Hematopoietic multipotent progenitor cell treated with erythropoietin and hydrocortisone succinate and interleukin-3 and kit ligand, for 4 days (in vitro differentiated cells): ENCODE measurements at regions not wholly inside any gene's neighbourhood (a gene's known extent, or its start where the extent isn't known, plus 50 kb on each side); places are given as distances from the start of the nearest gene placed in this dataset.
A peak's percentile ranks its signal among the peaks of the same experiment; 100 is the strongest.
"Not testable (repeated sequence)": the region's sequence is repeated elsewhere in the genome, so short reads cannot be mapped to it uniquely, and the experiment has no call there.

Source experiments
- DNase-seq: peaks from one replicate; pipeline ENCODE4 v3.0.0-alpha.2; 2015

DNA sequence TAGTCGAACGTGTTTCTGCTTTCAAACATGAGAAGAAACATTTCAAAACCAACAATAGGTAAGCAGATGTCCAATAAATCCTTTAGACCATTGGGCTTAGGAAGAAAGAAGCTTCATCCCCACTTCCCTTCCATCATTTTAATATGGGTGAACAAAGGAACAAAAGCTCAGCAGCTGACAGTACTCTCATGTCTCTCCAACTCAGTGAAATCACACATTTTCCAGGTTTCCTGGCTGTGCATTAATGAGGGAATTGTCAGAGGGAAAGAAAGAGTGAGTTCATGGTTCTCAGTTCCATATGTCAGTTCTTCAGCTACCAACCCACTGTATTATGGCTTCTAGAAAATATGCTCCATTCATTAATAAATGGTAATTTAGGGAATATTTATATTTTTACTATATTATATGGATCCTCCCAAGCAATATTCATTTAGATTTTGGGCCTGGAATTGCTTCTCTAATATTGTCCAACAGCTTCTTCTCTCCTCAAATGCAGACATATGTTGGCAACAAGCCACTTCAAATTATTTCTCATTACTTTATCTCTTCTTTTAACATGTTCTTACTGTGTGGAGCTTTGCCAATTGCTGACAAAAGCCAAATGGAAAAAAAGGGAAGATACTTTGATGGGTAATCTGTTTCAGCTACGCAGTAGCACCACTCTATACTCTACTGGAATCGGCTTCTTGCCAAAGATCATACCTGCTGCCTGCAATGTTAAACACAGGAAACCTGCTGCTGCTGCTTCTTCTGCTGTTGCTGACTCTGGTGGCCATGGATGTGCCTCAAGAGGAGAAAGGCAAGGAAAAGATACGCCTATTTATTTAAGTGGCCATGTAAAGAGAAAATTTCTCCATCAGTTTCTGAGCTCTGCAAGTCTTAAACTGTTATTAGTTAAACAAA, 1757.6 kb downstream of the ARAP2 start:
- no peak for DNase-seq

DNA sequence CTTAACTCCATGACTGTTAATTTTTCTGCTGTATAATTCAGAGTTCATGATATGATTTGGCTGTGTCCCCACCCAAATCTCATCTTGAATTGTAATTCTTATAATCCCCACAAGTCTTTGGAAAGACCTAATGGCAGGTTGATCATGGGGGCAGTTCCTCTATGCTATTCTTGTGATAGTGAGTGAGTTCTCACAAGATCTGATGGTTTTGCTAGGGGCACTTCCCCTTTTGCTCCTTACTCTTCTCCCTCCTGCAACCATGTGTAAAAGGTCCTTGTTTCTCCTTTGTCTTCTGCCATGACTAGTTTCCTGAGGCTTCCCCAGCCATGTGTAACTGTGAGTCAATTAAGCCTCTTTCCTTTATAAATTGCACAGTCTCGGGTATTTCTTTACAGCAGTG, 1751.9 kb downstream of the ARAP2 start:
- peak; percentile 17 for DNase-seq

DNA sequence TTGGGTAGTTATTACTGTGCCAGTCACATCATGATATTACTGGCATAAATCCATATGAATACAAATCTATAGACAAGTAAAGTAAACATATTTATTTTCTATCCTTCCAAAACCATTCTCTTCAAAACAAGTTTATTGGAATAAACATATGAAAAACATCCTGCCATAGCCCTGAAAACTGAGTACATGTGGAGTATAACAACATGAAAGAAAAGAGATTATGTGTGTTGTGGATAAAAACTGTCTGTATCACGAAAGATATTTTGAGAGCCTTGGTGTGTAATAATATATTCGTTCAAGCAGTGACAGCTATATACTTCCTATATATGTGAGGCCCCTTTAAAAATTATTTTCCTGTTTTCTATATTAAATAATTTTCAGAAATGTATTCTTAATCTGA, 1742.2 kb downstream of the ARAP2 start:
- DNase-seq = no peak

DNA sequence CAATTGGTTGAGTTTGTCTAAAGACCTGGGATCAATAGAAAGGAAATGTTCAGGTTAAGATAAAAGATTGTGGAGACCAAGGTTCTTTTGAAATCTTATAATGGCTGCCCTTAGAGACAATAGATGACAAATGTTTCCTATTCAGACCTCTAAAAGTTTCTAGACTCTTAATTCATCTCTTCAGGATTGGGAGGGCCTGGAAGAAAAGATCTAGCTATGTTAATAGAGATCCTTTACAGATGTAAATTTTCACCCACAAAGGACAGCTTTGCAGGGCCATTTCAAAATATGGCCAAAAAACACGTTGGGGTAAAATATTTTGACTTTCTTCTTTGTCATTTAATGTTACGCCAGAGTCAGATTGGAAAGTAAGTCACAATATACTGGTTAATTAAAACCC, 1739.6 kb downstream of the ARAP2 start:
- DNase-seq = not testable (repeated sequence)

DNA sequence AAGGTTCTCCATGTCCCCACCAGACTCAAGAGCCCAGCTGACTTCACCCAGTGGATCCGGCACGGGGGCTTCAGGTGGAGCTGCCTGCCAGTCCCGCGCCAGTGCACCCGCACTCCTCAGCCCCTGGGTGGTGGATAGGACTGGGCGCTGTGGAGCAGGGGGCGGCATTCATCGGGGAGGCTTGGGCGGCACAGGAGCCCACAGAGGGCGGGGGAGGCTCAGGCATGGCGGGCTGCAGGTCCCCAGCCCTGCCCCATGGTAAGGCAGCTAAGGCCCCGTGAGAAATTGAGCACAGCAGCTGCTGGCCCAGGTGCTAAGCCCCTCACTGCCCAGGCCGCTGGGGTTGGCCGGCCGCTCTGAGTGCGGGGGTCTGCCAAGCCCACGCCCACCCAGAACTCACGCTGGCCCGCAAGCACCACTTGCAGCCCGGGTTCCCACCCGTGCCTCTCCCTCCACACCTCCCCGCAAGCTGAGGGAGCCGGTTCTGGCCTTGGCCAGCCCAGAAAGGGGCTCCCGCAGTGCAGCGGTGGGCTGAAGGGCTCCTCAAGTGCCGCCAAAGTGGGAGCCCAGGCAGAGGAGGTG, 1737.7 kb downstream of the ARAP2 start:
- DNase-seq = not testable (repeated sequence)

DNA sequence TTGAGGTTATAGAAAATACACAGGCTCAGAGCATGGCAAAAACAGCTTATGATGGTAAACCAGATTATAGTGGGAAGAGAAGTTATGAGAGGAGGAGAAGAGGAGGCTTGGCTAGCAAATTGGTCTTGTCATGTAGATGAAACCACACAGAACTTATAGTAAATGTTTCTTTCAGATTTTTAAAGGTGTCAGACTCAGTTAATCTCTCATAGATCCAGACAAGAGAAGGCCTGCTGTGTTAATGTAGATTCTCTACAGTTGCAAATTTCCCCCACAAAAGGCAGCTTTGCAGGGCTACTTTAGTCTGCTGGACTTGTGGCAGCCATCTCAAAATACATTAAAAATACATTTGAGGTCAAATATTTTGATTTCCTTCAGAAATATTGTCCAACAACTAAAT, 1731.7 kb downstream of the ARAP2 start:
- no peak for DNase-seq

DNA sequence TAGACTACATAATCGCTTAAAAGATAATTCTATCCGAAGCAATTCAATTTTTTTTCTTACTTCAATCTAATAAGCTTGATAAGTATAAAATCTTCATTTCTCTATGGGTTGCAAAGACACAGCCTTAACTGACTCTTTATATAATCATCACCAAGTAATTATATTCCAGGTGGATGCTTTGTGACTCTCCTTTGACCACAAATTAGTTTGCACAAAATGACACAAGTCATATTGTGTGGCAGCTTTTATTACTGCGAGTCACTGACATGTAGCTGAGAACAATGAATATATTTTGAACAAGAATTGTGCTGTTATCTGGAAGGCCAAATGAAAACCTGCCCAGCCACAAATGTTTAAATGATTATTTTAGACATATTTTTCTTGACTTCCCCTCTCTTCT, 1727.8 kb downstream of the ARAP2 start:
- DNase-seq = no peak

DNA sequence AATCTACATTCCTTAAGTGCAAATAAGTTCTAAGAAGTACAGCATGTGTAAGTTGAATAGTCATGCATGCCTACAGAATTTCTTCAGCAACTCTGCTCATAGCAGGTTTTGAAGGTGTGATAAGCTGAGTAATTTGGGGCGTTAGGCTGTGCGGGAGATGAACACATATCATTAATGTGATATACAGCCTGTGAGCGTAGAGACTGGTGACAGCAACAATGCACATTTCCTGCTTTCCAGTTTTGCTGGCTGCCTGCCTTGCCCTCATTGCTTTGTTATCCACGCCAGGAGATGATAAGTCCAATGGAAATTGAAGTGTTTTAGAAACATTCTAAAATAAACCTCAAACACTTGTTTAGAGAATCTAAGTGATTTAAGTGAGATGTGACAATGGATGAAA, 1709.4 kb downstream of the ARAP2 start:
- no peak for DNase-seq

DNA sequence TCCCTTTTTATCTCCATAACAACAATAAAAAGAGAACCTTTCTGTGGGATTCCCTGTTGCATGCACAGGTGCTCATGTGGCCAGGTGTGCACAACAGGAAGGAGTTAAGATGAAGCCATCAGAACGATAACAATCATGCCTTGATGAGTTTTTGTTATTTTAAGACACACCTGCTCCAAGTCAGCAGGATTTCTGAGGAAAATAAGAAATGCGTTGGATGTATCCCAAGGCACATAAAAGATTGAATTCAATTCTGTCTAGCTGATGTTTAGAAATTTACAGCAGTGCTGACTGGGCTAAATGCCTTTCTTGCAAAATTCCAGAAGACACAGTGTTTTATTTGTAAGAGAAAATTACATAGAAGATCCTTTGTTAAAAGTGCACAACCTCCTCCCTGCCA, 1678.2 kb downstream of the ARAP2 start:
- DNase-seq = no peak

DNA sequence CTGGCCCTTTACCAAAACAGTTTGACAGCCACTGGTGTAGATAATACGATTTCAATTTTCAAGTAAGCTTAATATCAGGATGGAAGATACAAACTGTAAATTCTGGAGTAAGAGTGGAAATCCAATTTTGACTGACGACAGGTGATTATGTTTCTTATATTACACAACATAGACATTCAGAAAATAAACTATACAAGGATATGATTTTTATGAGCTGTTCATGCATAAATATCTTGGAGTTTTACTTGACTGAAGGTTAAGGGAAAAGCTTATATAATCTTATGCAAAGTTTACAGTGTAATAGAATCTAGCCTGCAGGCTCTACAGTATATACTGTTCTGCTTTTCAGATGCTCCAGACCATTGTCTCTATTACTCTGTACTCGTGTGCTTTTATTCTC, 1672.3 kb downstream of the ARAP2 start:
- no peak for DNase-seq

DNA sequence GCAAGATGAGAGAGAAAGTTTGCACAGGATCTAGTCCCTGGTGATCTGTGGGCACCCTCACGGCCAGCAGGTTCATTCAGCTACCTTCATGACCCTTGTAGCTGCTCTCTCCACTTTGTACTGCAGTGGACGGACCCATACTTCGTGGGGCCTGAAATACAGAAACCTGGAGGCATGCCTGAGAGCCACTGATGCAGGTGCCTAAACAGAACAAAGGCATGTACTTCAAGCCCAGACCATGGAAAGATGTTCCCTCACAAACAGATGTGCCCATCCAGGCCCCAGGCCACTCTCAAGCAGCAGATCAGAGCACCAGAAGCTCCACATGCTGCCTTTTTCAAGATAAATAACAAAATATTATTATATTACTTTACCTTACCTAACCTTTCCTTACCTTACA, 1629.0 kb downstream of the ARAP2 start:
- DNase-seq = no peak

DNA sequence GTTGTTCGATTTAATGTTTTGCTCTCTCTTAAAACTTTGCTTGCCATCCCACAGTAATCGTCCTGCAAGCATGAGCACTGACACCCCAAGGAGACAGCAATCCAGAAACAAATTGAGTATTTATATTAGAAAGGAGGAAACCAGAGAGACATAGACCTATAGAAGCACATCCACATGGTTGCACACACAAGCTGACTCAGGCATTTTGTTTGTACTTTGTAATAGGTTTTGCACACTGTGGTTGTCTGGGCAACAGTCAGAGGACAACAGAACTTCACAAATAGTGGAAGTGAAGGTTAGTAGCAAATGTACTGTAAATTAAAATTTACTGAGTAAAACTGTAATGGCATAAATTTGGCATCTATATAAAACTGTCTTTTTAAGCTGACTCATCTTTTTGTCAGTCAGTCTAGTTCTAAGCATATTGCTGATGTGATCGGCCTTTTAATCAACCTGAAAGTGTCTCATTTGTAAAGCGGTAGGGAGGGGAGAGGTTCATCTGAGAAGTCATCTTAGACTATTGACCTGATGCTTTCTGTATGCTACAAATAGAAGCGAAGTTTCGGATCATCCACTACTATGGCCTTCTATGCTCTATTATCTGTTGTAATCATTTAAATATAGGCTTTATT, 1624.7 kb downstream of the ARAP2 start:
- DNase-seq = no peak

DNA sequence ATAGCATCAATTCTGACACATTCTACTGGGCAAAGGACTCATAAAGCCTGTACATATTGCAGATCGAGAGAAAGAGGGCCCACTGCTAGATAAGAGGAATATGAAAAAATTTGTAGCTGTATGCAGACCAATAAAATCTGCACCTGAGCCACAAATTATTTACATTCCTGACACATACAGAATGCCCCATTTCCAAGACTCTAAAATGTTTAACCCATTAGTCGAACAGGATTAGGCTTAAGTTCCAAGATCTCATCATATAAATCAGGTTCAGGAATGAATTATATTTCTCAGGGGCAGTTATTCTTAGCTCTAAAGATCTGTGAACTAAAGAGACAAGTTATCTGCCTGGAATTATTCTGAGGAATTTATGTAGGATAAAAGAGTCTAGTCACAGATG, 1615.8 kb downstream of the ARAP2 start:
- DNase-seq = no peak

DNA sequence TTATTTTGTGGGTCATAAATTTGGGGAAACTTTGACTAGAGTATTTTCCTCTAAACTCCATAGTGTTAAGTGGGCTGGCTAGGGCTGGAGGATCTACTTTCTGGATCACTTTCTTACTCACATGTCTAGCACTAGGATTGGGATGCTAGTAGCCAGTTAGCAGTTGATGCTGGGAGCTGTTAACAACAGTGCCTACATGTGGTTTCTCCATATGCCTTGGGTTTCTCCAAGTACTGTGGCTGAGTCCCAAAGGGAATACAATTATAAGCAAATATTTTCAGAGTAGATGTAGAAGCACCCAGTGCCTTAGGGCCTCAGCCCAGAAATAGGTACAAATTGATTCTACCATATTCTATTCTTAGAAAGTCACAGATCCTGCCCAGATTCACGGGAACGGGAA, 1614.9 kb downstream of the ARAP2 start:
- no peak for DNase-seq

DNA sequence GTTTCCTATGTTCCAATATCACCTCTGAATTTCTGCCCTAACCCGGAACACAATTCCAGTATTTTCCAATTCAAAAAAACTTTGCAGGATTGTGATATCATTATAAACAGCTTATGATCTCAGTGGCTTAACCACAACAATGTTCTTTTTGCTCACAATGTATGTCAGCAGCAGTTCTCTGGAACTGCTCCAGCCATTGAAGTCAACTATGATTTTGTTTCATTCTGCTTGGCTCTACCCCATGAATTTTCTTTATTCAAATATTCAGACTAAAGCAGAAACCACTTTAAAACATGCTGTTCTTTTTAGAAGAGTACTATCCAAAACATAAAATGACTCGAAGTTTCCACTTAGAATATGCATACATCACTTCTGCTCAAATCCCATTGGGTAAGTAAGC, 1611.1 kb downstream of the ARAP2 start:
- no peak for DNase-seq

DNA sequence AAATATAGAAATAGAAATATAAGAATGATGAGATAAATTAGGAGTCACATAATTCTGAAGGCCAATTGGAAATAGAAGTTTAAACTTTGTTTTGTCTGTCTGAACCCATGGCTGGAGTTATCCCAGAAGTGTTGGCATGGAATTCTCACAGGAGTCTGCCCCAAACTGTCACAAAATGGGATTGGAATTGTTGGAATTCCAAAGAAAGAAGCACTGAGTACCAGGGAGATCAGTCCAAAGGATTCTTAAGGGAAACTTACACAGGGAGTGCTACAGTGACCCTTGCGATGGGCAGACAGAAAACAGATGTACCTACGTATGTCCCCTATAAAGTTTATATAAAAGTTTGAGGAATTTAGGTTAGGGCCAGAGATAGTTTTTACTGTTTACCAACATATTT, 1607.7 kb downstream of the ARAP2 start:
- no peak for DNase-seq

DNA sequence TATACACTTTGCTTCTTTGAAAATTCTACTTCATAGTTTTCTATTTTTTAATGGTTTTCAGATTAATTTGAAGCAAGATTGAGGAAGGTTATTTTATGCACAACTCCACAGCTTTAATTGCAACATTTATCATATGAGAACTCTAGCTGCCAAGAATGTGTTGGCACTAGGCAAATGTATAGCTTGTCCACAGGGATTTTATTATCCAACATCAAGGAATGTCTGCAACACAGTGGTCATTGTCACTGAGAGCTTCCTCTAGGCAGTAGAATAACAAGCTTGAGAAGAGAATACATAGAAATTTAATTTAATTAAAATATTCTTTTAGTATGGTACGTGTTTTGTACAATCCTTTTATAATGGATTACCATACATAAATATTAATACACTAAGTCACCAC, 1600.8 kb downstream of the ARAP2 start:
- DNase-seq = no peak

DNA sequence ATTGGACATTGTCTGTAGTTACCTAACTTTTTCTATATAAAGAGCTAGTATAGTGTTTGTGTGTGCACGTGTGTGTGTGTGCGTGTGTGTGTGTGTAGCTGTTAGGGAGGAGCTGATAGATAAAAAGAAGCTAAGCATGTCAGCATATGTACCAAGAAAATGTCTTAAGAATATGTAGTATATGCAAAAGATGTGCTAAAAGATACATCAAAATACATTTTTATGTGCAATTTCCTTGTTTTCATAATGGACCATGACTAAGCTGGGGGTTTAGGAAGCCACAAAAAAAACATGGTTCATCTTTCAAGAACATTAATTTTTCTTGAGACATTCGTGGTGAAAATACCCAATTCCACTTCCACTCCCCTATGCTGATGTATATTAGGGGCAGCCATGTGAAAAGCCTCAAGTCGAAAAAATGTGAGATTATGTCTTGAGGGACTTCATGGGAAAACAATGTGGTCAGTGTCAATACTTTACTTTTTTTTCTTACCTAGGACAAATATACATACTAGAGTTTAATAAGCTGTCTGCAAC, 1599.7 kb downstream of the ARAP2 start:
- DNase-seq = peak; percentile 0

DNA sequence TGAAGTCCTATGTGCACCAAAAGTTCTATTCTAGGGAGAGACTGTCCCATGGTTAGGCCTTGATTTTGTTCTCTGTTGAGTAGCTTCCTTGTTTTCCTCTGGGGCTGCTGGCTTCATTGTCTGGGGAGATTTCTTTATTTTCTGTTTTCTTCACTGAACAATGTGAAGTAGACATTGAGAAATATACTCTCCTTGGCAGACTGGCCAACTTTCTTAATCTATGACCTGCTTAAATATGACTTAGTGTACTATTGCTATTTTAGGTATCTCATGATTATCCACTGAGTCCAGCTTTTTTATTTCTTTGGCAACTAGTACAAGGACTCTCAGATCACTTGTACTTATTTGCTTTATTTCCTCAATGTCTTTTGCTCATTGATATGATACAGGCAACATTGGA, 1594.6 kb downstream of the ARAP2 start:
- no peak for DNase-seq

DNA sequence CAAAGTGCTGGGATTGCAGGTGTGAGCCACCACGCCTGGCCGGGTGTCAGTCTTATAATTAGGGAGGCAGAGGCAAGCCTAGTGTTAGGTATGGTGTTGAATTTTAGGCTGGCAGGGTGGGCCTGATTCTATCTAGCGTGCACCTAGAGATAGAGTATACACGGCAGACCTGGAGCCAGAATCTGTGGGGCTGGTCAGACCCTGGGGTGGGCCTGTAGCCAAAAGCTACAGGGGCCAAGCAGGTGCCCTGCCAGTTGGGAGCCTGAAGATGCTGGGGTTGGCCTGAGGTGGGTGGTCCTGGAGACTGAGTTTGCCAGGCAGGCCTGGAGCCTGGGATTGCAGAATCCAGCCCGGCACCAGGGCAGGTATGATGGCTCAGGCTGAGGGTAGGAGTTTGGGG, 1580.3 kb downstream of the ARAP2 start:
- no peak for DNase-seq

DNA sequence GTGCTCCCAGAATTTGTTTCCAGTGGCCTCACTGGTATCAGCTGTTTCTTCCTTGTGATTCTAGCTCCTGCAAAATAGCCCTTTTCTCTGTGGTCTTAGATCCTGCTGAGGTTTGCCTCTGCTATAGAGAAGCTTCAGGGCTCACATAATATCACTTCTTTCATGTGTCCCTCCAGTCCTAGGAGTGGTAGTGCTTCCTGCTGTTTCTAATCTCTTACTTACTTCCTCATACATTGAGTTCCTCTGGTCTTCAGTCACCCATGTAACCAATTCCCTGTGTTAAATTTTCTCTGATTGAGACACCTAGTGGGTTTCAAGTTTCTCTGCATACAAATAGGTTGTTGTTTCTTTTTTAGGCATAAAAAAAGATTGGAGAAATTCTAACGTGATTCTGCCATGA, 1567.9 kb downstream of the ARAP2 start:
- DNase-seq = no peak

DNA sequence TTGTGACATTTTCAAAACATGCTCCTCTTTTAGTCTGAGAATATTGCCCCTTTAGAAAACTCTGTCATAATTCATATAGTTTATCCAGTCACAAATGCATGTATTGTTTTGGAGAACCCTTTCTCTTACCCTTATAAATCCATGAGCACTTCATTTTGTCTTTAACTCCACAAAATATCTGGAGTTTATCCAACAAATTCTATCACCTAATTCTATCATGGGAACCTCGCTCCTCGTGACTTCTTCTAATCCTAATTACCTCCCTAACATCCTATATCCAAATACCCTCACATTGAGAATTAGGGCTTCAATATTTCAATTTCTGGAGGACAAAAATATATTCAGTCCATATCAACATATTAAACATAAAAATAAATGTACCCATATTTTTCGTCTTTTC, 1565.9 kb downstream of the ARAP2 start:
- no peak for DNase-seq

DNA sequence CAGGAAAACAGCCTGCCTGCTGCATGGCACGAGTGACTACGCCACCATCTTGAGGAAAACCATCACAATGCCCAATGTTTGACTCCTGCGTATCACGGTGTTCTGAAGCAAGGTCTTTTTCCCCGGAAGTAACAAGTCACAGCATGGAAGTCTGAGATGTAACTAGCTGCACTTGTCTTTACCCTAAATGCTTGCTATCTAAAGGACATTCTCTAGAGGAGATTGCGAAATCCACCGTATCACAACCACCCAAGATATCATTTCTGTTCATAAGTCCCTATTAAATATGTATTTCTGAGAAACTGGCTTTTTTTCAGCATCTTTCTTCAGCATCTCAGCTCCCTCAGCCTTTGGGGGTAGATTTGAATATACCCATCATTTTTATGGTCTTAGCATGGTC, 1565.1 kb downstream of the ARAP2 start:
- DNase-seq = no peak

DNA sequence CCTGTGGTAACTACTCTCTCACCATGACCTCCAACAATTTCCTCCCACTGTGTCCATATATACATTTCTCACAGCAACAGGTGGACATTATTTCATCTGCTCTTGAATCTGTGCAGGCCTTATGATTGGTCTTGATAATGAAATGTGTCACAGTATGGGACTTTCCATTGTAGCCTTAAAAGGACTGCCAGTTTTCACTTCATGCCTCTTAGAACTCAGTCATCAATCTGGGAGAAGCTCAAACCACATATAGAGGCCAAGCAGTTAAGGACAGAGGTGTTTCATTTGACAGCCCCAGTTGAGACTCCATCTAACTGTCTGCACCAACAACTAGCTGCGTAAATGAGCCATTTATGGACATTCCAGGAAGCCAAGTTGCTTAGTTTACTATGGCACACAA, 1534.8 kb downstream of the ARAP2 start:
- DNase-seq = no peak
